Esophagus squamous epithelium (tissue), 4 donors: ENCODE measurements at regions not wholly inside any gene's neighbourhood (a gene's known extent, or its start where the extent isn't known, plus 50 kb on each side); places are given as distances from the start of the nearest gene placed in this dataset.

Experiments used
- POLR2A ChIP-seq, 4 donors: fragments of 450-650 bp; IDR thresholded peaks; one replicate each; pipeline ENCODE4 v1.6.1; 2017; ENCODE audit warnings: antibody characterized with exemption in 4 of 4, mild to moderate bottlenecking in 4 of 4, moderate library complexity in 3 of 4
- TF ChIP-seq, protein P1 (sequence below), 6 experiments: fragments of 450-650 bp in 4 of 6; fragments of 200-600 bp in 2 of 6; sonication (generic) in 2 of 6; IDR thresholded peaks; one replicate each; pipeline ENCODE4 v1.5.1; 2016 to 2019; ENCODE audit warnings: antibody characterized with exemption in 6 of 6, mild to moderate bottlenecking in 4 of 6, moderate library complexity in 4 of 6

DNA sequence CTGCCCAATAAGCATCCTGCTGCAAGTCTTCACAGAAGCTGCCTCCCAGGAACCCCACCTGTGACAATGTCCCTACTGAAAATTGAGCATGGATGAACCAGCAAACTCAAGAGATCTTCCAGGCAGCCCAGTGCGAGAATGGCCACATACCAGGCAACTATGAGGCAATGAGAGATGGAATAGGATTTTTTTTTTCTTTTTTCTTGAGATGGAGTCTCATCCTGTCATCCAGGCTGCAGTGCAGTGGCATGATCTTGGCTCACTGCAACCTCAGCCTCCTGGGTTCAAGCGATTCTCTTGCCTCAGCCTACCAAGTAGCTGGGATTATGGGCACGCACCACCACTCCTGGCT is 60.9 kb upstream of the ARL8B start:
- TF ChIP-seq POLR2A (IDR thresholded peaks at IDR 0.05), result no peak
- TF ChIP-seq, protein P1, sequence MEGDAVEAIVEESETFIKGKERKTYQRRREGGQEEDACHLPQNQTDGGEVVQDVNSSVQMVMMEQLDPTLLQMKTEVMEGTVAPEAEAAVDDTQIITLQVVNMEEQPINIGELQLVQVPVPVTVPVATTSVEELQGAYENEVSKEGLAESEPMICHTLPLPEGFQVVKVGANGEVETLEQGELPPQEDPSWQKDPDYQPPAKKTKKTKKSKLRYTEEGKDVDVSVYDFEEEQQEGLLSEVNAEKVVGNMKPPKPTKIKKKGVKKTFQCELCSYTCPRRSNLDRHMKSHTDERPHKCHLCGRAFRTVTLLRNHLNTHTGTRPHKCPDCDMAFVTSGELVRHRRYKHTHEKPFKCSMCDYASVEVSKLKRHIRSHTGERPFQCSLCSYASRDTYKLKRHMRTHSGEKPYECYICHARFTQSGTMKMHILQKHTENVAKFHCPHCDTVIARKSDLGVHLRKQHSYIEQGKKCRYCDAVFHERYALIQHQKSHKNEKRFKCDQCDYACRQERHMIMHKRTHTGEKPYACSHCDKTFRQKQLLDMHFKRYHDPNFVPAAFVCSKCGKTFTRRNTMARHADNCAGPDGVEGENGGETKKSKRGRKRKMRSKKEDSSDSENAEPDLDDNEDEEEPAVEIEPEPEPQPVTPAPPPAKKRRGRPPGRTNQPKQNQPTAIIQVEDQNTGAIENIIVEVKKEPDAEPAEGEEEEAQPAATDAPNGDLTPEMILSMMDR (IDR thresholded peaks at IDR 0.05), result no peak
